Forelimb muscle (tissue), 1 donor: ENCODE measurements at regions not wholly inside any gene's neighbourhood (a gene's known extent, or its start where the extent isn't known, plus 50 kb on each side); places are given as distances from the start of the nearest gene placed in this dataset.

Source experiments
- DNase-seq: peaks from one replicate; pipeline ENCODE4 v3.0.0-alpha.2; 2013; ENCODE audit warnings: low read depth

DNA sequence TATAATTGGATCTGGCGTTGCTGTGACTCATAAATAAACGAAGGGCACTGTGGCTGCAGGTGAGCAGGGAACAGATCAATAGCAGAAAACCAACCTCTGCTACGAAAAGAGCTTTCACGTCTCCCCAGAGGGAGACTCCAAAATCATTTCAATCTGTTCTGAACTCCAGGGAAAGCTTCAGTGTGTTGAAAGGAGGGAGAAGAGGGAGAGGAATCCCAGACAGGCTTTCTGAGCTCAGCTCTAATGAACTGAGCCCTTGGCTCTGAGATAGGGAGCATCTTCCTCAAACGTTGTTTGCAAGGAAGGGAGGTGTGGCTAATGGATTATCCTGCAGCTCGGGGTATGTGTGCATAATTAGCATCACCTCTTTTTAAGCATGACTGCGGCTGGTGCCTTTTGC is 288.0 kb upstream of the IRX4 start:
- DNase-seq: no peak

DNA sequence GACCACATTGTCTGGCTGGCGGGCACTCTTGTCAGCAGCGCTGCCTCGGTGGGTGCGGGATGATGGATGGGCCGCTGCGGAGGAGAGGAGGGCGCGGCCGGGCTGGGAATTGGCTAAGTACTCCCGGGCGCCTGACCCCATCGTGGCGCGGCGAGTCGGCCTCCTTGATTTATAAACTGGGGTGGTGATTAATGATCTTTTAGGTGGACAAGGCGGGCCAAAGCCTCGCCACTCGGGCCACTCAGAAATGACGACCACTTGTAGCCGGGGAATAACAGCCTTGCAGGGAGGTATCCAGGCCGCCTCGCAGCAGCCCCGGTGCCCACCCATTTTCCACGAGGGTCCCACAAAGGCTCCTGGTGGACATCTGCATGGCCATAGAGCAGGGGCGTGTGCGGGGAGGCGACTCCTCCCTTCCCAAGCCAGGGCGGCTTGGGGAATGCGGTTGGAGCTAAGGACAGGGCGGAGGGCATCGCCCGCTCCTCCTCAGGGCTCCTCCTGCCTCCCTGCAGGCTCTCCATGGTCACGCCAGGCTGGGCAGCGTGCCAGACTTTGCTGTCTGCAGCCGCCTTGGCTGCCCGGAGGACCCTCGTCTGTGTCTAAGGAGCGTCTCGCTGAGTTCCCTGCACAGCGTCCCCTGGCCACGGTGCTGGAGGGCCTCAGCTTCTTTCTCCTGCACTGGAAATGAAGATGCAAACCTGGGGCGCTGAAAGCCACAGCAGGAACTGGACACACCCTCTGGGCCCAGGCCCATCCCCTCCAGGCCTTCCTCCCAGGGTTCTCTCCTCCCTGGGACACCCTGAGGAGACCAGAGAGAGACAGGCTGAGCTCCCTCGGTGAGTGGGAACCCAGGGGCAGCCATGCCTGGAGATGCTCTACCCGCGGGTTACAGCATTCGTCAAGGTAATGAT is 287.4 kb upstream of the IRX4 start:
- no peak for DNase-seq

DNA sequence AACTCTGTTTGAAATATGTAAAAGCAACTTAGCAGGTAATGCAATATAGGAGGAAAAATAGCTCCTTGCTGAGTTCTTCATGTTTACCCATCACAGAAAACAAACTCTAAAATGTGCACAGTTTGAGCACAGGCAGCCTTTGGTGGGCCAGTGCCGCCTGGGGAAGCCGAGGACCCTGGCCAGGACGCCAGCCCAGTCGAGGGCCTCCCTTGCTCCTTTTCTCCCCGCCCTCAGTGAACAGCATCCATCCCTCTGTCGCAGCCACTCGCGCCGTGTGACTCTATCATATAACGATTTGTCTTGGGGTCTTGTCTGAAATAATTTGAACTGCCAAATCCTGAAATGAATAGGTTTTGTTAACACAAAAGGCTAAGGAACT is 286.7 kb upstream of the IRX4 start:
- no peak for DNase-seq

DNA sequence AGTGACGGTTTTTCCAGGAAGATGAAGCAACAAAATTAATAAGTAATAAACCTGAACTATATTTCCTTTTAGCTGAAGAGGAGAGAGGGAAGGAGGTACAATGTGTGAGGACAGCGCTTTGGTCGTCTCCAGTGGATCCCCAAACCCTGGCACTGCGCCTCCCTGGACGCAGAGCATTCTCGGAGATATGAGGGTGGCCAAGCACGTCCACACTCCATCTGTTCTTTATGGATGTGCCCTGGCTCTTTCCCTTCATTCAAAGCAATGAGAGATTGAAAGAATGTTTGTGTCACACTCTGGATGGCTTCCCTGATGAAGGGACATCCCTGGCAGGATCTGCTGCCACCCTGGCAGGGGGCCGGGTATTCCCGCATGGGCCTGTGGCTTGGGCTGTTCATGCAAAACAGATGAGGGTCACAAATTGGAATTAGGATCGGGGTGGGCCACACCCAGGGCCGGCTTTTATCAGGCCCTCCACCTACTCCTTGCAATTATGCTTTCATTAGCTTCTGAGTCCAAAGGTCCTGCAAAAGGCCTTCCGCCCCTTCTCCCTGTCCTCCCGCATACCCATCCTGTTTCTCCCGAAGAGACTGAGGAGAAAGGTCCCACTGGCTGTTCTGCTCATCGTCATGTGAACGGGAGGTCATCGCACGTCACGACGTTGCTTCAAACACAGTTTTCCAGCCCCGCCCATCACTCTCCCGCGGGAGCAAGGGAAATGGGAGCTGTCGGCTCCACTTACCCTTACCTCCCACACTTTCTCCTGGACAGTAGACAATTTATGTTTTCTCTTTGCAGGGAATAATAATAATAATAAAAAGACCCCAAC is 286.1 kb upstream of the IRX4 start:
- no peak for DNase-seq

DNA sequence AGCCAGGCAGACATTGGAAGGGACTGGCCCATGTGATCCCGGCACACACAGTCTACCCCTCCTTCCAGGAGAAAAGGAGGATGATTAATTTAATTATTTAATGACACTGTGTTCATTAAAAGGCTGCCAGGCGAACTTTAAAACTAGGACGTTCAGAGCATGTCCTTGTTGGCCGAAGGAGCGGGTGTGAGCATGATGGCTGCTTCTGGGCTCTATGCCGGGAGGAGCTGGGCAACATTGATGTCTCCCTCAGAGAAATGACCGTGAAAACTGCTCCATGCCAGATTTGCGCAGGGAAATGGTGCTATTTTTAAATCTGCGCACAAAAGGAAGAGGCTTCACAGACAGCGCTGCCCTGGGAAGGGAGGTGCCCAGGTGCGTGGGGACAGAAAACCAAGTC is 284.9 kb upstream of the IRX4 start:
- no peak for DNase-seq

DNA sequence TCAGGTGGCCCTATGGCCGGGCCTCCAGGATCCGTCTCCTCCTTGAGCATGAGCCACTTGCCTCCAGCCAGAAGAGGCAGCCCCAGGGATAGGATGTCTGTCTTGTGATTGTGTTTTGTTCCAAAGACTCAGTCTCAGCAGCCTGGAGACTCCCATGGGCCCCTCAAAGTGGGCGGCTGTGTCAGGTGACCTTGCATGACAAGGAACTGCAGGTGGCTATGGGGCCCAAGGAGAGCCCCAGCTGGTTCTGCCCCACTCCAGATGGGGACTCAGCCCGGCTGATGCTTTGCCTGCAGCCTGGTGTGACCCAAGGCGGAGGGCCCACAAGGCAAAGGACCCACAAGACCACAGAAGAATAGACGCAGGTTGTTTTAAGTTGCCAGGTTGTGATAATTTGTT is 284.3 kb upstream of the IRX4 start:
- DNase-seq: no peak

DNA sequence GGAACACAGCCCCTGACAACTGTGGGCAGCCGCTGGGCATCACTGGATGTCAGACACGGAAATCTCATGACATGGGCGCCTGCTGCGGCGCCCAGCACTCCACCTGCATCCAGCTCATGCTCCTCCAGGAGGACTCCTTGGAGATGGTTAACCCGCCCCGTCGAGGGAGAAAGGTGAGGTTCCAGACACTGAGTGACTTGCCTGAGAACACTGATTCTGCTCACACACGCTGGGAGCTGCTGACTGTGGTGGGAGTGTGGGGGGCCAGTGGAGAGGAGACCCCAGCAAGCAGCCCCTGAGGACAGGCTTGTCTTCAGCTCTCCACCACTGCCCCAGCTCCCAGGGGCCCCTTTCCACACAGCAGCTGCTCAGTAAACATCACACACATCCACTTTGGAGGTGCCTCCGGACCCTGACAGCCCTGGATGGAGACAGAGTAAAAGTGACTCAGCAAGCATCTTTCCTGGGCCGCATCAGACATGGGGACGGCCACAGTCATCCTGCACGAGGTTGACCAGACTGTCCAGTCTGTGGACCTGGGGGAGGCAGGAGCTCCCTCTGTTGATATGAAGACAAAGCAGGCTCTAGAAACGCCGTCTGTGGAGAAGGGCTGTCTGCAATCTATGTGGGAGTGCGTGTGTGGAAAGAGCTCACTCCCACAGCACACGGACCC is 283.7 kb upstream of the IRX4 start:
- DNase-seq: no peak

DNA sequence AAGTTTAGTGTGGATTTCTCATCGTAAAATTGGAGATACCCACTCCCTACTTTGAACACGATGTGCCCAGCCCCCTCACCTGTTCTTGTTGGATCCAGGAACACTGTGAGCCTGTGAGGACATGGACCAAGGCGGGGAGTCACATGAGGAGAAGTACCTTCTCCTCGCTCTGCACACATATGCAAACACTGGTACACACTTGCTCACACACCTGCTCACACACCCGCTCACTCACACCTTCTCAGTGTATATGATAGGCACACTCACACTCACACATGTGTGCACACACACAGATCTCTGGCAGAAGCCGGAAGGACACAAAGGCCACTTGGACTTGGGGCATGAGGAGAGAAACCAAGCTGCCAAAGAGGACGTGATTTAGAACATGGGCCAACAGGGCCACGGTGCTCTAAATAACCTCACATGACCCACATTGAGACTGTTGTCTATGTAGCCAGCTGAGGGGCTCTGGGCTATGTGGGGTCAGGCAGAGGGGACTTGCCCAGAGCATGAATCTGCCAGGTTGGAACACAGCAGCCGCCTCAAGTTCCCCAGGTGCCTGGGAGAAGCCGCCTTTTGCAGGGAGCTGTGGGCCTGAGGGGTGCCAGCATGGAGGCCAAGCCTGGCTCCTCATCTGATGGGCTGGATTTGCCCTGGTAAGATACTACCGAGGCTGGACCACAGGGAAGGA is 283.0 kb upstream of the IRX4 start:
- DNase-seq: no peak

DNA sequence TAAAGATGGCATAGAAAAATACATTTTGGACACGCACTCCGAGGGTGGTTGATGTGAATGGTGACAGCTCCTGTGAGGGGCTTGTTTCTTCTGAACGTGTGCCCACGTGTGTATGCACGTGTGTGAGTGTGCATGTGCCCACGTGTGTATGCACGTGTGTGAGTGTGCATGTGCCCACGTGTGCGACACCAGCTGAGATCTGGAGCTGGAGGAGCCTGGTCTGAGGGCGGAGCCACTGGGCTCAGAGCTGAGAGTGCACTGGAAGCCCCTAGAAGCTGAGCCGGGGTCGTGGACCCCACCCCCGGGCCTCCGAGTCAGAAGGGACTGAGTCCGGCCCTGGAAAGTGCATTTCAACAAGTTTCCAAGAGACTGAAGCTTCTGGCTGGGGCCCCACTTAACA is 282.5 kb upstream of the IRX4 start:
- DNase-seq: no peak

DNA sequence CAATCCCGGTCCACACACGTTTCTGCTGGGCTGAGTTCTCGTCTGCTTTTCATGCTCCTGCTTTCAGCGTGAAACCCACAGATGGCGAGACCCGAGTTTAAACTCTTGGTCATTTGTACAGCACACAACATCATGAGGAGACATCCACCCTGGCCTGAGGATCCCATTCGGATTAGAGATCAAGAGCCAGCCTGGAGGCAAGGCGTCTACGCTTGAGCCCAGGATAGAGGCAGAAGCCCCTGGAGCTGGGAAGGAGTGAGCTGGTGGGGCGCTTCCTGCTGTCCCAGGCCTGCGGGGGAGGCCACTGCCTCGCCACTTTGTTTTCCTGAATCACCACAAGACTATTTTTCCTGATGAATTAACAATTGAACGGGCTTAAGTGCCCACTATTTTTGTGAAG is 281.9 kb upstream of the IRX4 start:
- no peak for DNase-seq

DNA sequence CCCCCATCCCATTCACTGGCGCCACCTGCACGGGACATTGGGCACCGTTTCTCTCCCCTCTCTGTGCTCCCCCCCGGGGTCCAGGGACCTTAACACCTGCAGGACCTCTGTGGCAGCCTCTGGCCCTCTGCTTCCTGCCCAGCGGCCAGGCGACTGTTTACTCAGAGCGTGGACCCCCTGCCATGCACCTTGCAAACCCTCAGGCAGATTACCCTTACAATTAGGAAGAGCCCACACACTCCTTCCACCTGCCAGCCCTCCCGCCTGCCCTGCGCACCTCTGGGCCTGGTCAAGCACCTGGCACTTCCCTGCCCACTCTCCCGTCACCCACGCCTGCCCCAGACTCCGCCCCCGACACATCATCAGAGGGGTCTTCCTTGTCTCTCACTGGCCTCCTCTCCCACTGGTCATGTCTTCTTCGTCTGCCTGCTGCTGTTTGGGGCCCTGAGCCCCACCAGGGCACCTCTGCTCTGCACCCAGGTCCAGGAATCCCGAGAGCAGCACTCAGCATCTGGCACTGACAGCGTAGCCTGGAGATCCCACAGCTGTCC is 281.3 kb upstream of the IRX4 start:
- DNase-seq: no peak

DNA sequence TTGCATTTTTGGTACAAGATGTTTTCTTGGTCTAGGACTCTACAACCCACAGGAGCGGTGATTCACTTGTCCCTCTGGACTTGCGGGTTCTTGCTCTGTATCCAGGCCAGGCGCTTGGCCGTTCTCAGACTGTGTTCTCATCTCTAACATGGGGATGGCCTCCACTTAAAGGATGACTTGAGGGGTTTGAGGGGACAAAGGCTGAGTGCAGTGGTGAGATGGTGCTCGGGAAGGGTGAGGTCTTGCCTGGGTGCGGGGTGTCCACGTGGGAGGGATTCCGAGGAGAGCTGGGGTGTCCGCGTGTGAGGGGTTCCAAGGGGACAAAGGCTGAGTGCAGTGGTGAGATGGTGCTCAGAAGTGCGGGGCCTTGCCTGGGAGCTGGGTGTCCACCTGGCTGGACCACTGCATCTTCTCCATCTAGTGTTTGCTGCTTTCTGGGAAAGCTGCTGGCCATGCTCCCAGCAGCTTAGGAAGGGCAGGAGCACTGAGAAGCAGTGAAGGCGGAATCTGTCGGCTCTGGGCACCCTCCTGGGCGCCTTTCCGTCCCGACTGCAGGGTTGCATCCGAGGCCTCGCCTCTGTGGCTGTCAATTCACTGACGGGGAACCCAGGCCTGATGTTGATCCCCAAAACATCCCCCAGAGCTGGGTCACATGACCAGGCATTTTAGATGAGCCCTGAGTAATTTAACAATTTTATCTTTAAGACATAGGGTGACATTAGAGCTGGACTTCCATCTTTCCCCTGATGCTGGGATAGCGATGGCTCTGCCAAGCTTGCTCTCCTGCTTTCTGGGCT is 280.5 kb upstream of the IRX4 start:
- no peak for DNase-seq

DNA sequence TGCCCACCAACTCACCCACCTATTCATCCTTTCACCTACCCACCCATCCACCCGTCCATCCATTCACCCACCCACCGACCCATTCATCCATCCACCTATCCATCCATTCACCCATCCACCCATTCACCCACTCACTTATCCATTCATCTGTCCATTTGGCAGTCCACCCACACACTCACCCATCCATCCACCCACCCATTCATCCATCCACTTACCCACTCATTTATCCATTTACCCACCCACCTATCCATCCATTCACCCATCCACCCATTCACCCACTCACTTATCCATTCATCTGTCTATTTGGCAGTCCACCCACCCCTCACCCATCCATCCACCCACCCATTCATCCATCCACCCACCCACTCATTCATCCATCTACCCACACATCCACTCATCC is 278.1 kb upstream of the IRX4 start:
- no peak for DNase-seq

DNA sequence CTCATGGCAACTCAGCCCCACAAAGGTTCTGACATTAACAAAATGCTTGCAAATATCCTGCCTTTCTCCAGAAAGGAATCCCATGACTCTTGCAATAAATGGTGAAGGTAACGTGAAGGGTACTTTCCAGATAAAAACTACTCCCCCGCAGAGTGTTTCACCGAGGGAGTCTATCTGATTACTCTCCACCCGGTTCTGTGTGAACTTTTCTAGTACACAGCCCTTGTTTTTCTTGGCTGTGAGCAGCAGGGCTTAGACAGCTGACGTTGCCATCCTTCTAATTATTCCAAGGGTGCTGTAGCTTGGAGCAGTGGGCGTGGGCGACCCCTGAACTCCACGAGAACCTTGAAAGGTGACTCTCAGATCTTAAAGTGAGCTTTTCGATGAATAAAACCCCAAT is 276.0 kb upstream of the IRX4 start:
- no peak for DNase-seq

DNA sequence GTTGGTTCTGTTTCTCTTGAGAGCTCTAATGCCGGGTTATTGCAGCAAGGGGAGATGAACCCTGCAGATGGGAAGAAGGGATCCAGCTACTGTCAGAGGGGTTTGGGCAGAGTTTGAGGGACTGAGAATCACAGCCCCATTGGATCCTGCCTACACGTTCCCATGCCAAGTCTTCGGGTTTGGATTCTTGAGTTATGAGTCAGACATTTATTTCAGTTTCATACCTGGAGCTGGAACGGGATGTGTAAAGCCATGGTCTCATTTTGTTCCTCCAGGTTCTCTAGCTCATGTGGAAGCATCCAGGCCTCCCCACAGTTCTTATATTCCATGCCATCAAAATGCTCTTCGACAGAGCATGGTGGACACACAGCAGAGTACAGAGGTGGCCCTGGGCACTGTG is 275.4 kb upstream of the IRX4 start:
- DNase-seq: no peak

DNA sequence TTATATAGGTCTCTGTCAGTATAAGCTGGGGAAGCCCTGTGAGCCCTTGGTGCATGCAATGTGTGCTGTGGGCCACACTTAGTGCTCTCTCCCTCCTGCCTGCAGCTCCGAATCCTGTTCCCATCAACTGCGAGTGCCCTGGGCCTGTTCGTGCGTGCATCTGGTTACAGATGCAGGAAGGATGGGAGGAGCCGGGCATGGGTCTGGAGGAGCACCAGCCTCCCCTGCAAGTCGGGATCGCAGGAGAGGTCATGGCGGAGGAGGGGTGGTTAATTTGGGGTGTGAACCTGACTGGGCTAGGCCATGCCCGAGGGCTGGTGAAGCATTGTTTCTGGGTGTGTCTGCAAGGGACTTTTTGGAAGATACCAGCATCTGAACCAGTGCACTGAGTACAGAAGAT is 274.6 kb upstream of the IRX4 start:
- no peak for DNase-seq

DNA sequence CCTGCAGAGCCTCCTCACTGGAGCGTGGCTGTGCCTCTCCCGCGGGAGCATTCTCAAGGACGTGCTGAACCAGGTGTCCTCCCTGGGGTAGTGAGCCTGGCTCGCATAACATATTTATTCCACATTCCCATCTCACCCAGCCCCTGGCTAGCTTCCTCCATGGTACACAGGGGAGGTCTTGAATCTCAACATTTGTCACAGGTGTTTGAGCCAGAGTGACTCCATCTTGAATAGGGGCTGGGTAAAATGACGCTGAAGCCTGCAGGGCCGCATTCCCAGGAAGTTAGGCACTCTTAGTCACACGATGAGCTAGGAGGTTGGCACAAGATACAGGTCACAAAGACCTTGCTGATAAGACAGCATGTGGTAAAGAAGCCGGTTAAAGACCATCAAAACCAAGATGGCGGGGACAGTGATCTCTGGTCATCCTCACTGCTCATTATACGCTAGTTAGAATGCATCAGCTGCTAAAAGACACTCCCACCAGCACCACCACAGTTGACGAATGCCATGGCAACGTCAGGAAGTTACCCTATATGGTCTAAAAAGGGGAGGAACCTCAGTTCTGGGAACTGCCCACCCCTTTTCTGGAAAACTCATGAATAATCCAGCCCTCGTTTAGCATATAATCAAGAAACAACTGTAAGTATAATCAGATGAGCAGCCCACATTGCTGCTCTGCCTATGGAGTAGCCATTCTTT is 273.8 kb upstream of the IRX4 start:
- no peak for DNase-seq

DNA sequence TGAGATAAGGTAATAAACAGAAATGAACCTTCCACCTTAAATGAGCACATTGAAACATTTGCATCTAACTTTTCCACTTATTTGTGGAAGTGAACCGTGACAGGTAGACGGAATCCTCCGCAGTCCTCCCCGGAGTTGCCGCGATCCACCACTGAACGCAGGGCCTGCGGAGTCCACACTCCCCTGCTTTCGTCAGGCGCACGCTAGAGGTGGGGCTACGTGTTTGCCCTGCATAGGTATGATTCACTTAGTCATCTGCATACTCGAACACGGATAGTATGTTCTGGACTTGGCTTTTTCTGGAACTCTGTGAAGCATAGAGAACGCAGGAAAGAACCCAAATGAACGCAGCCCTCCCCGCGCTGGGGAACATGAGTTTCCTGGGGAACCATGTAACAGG is 272.8 kb upstream of the IRX4 start:
- DNase-seq: no peak

DNA sequence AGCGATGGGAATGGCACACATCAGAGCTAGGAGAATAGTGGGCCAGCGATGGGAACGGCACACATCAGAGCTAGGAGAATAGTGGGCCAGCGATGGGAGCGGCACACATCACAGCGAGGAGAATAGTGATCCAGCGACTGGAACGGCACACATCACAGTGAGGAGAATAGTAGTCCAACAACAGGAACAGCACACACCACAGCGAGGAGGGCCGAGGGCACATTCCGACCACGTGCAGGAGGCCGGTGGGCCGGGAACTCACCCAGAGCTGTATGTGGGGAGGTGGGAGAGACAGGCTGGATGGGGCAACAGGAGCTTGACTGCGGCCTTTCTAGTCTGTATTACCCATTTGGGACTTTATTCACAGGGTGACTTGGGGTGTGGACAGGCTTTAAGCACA is 271.1 kb upstream of the IRX4 start:
- DNase-seq: no peak

DNA sequence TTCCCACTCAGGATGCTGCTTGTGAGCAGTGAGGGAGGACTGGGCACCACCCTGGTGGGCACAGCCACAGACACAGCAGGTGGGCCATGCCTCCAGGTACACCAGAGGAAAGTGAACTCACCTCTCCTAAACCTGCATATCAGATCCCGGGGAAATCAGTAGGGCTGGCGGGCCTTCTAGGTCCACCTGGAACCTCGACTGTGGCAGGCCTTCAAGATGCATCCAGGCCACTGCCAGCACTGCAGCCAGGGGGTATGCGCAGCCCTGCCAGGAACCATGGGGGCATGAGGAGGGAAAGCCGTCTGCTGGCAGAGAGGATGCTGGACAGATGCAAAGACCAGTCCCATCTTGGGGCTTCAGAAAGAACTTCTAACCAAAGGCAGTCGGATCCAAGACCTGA is 270.6 kb upstream of the IRX4 start:
- DNase-seq: no peak
